Mesodermal cell (in vitro differentiated cells): ENCODE measurements at regions not wholly inside any gene's neighbourhood (a gene's known extent, or its start where the extent isn't known, plus 50 kb on each side); places are given as distances from the start of the nearest gene placed in this dataset.

Experiments
- H3K27ac ChIP-seq: 2 replicates; pipeline ENCODE4 v1.7.0; 2013; ENCODE audit warnings: mild to moderate bottlenecking, low read depth, low read length, moderate library complexity; ENCODE audit not compliant: severe bottlenecking
- H3K36me3 ChIP-seq: 2 replicates; pipeline ENCODE4 v1.7.1; 2013; ENCODE audit warnings: mild to moderate bottlenecking, low read length, moderate library complexity; ENCODE audit not compliant: control insufficient read depth, insufficient read depth
- H3K4me1 ChIP-seq: one replicate; pipeline ENCODE4 v1.7.1; 2013; ENCODE audit warnings: mild to moderate bottlenecking, low read length; ENCODE audit not compliant: insufficient read depth, control insufficient read depth, poor library complexity, severe bottlenecking
- H3K4me3 ChIP-seq: 2 replicates; pipeline ENCODE4 v1.7.0; 2013; ENCODE audit warnings: low read length, control low read depth, mild to moderate bottlenecking; ENCODE audit not compliant: insufficient read depth, poor library complexity, severe bottlenecking; ENCODE audit errors: extremely low read depth
- H3K9me3 ChIP-seq: 2 replicates; pipeline ENCODE4 v1.7.1; 2013; ENCODE audit warnings: mild to moderate bottlenecking, low read length, moderate library complexity; ENCODE audit not compliant: control insufficient read depth
- WGBS, 2 experiments: methylation state at CpG; one replicate each; pipeline ENCODE4 v1.1.5; 2013; ENCODE audit warnings: missing lambda C conversion rate in 2 of 2; ENCODE audit not compliant: insufficient coverage in 2 of 2; 5-methylcytosine and 5-hydroxymethylcytosine counted together

- H3K4me1 ChIP-seq: peaks cover 25% of the 10 kb centered on the region
- H3K27ac ChIP-seq: no peak overlapping the region
- peaks cover 5% of the 10 kb centered on the region for H3K9me3 ChIP-seq
- H3K36me3 ChIP-seq: no peaks in the 10 kb centered on the region
- 88 to 90% methylated on average over 11 of the region's 11 CpGs for WGBS, 2 experiments
- H3K4me3 ChIP-seq: no peak overlapping the region
These were observed 177.1 kb downstream of the ETS2 start for GRCh38 chr21:38982804-38983203.

DNA sequence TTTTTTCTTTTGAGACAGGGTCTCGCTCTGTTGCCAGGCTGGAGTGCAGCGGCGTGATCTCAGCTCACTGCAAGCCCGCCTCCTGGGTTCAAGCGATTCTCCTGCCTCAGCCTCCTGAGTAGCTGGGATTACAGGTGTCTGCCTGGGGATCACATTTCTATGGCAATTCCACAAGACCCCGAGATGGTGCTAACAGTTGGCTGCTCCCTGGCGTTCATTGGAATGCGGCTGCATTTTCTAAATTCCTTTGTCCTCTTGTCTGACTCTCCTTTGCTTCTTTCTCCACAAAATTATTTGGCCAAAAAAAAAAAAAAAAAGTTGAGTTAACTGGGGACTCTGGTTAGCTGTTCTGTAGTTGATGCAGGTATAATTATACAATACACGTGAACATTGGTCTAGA lies 176.4 kb downstream of the ETS2 start:
- peaks cover 18% of the 10 kb centered on the region for H3K4me1 ChIP-seq
- no peaks in the 10 kb centered on the region for H3K36me3 ChIP-seq
- H3K9me3 ChIP-seq: peaks cover 5% of the 10 kb centered on the region
- no peak overlapping the region for H3K4me3 ChIP-seq
- H3K27ac ChIP-seq: no peak overlapping the region
- WGBS, 2 experiments: 21 to 28% methylated on average over 5 of the region's 9 CpGs

DNA sequence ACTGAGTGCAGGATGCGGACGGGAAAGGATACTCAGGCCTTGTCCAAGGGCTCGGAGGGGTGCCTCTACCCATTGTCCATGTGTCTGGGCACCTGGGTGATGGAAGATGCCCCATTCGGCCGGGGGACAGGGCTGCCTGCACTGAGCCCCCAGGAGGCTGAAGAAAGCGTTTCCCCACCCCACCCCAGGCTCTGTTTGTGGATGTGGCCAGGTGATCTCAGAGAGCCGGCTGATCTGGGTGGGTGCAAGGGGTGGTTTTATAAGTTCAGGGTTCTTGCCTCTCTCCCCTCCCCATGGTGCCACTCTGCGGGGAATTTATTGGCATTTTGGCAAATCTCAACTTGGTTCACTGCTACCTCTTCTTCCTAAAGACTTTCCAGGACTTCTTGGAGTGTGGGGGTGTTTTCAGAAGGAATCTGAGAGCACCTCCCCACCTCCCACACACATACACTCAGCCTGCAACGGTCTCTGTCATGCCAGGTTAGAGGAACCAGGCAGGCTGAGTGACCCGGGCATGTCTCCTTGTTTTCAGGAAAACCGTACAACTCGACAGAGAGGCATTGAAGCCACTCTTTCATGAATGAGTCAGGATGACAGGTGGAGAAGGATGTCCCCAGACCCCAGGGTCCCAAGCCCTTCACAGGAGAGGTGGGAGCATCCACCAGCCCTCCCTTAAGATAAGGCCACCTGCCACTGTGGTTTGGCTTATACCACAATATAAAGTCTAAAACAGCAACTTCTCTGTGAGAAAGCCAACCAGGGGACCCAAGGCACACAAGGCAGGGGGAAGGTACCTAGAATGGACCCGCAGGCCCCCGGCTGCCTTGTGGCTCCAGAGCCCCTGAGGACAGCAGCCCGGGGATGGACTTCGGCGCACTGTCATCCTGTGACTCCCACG lies 174.9 kb downstream of the ETS2 start:
- Histone ChIP-seq H3K4me1 (peaks cover 17% of the 10 kb centered on the region), H3K27ac (no peak overlapping the region), H3K4me3 (no peak overlapping the region), H3K36me3 (no peaks in the 10 kb centered on the region), H3K9me3 (peaks cover 5% of the 10 kb centered on the region)
- WGBS, 2 experiments: 83 to 91% methylated on average over 10 to 14 of the region's 18 CpGs

DNA sequence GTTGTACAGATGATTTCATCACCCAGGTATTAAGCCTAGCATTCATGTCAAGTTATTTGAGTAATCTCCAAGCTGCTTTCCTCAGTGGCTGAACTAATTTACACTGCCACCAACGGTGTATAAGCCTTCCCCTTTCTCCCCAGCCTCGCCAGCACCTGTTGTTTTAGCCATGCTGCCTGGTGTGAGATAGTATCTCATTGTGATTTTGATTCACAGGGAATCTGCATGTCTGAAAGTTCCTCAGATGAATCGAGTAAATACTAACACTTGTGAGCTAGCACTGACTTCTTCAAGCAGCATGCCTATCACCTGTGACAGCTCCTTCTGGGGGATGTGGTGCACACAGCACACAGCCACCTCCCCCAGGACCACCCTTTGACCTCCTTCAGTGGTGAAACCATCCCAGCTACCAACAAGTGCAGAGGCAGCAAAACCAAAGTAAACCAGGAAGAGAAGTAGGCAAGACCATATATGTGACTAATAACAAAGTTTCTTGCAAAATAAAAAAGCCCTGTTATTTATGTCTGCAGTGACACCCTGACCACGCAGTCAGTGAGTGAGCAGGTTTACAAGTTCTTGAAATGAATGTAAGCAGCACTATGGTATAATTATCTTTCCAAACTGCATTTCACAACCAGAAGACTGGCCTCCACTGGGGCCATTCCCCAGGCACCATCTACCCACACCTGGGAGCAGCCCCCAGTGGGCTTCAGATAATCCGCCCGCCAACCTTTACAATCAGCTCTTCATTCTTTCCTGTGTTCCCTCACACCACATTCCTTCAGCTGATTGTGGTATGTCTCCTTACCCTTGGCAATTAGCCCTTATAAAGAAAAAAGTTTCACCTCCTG lies 173.8 kb downstream of the ETS2 start:
- Histone ChIP-seq H3K27ac (no peak overlapping the region), H3K9me3 (peaks cover 5% of the 10 kb centered on the region), H3K4me3 (no peak overlapping the region), H3K4me1 (peaks cover 17% of the 10 kb centered on the region), H3K36me3 (no peaks in the 10 kb centered on the region)
- WGBS, 2 experiments: 25 to 52% methylated on average over 2 to 3 of the region's 6 CpGs

- Histone ChIP-seq H3K27ac (no peak overlapping the region), H3K36me3 (no peaks in the 10 kb centered on the region), H3K4me1 (peaks cover 7% of the 10 kb centered on the region), H3K4me3 (no peak overlapping the region), H3K9me3 (no peaks in the 10 kb centered on the region)
- WGBS, 2 experiments: 94 to 96% methylated on average over 5 to 6 of the region's 8 CpGs
These were observed 171.2 kb downstream of the ETS2 start for GRCh38 chr21:38976900-38977299.

DNA sequence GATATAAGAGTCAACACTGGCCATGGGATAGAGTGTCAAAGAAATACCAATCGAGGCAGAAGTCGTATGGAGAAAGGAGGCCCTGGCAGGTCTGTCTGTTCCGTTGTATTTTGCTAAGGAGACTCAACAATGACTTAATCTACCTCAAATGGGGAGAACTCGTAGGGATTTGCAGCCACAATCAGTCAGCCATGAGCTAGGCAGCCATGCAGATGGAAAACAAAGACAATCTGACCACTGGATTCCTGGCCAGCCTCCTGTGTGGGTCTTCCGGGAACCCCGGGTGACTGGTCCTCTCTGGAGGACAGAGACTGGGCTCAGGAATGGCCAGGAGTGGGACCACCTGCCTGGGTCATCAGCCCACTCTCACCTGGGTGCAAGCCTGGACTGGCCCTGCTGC lies 167.8 kb downstream of the ETS2 start:
- Histone ChIP-seq H3K36me3 (no peaks in the 10 kb centered on the region), H3K4me1 (no peaks in the 10 kb centered on the region), H3K4me3 (no peak overlapping the region), H3K9me3 (no peaks in the 10 kb centered on the region), H3K27ac (no peak overlapping the region)
- WGBS, 2 experiments: 86 to 92% methylated on average over 5 to 6 of the region's 6 CpGs

DNA sequence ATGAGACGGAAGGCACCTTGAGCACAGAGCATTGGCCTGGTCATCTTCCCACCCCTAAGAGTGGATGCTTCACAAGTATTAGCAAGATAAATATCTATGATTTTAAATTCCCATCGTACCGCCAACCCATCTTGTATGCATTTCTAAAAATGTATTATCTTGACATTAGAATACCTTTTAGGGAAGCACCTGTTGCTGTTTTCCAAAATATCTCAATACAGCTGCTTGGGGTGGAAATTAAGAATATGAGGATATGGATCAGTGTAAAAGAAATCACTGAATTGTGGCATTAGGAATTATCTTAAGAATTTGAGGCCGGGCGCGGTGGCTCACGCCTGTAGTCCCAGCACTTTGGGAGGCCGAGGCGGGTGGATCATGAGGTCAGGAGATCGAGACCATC lies 166.3 kb downstream of the ETS2 start:
- Histone ChIP-seq H3K4me3 (no peak overlapping the region), H3K27ac (no peak overlapping the region), H3K9me3 (no peaks in the 10 kb centered on the region), H3K36me3 (no peaks in the 10 kb centered on the region), H3K4me1 (no peaks in the 10 kb centered on the region)
- WGBS, 2 experiments: 65% methylated on average over 4 of the region's 10 CpGs; no CpG with 5 or more reads in 1 of the 2 experiments

DNA sequence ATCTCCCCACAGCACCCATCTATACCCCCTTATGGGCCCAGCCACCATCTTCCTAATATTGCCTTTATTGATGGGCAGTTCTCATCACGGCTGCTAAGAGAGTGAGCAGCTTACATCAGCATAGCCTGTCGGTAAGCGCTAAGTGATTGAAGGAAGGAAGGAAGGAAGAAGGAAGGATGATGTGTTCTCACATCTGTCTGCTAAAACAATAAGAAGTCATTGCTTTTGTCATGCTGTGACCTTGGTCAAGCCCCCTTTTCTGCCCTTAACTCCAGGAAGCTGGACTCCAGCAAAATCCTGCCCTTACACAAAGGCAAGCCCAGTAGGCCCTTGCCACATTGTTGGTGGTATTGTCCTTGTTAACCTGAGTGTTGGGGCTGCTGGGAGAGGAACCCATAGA lies 165.0 kb downstream of the ETS2 start:
- Histone ChIP-seq H3K9me3 (no peaks in the 10 kb centered on the region), H3K4me3 (no peak overlapping the region), H3K4me1 (no peaks in the 10 kb centered on the region), H3K27ac (no peak overlapping the region), H3K36me3 (no peaks in the 10 kb centered on the region)
- WGBS, 2 experiments: 83 to 86% methylated on average over 2 to 3 of the region's 3 CpGs

DNA sequence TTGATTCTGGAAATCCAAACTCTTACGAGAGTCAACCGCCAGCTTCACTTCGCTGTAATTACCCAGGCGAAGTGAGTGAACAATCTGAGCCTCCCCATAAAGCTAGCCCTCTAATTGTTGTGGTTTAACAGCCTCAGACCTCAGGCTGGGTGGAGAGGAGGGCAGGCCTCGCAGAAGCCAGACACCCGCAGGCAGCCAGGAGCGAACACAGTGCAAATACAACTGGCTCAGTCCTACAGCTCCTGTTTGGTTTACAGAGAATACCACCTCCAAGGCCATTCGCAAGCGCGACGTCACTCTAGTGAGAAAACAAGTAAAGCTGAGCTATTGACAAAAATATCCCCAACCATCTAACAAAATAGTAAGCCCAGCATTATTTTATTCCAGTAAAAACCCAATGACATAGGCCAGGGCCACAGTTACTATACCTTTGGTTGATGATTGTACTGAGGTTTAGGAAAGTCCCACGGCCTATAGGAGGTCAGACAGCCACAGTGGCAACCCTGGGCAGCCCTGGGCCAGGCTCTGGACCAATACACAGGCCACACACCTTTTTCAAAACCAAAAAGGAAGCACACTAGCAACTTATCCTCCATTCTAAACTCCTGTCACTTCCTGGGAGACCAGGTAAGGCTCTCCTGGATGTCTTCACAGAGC lies 163.3 kb downstream of the ETS2 start:
- 79 to 87% methylated on average over 12 of the region's 12 CpGs for WGBS, 2 experiments
- Histone ChIP-seq H3K9me3 (no peaks in the 10 kb centered on the region), H3K4me1 (peaks cover 7% of the 10 kb centered on the region), H3K4me3 (no peak overlapping the region), H3K27ac (no peak overlapping the region), H3K36me3 (no peaks in the 10 kb centered on the region)

DNA sequence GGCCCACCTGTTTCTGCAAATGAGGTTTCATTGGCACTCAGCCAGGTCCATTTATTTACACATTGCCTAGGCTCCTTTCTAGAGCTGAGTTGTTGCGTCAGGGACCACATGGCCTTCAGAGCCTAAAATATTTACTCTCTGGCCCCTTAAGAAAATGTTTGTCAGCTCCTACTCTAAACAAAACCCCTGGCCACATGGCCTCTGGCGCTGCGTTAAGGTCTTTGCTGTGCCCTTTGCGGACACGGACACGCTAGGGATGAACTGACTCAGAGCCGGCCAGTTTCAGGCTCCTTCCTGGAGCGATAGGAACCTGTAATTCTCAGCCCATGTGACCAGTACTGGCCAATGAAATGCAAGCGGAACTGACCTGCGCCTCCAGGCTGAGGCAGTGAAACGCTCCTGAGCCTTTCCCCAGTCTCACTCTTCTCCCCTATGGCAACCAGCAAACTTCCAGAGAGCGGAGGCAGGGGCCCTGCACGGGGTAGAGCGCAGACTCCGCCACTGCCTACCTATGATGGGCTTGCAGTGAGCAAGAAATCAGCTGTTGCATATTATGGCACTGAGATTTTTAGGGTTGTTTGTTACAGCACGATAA lies 160.3 kb downstream of the ETS2 start:
- Histone ChIP-seq H3K4me3 (no peak overlapping the region), H3K36me3 (no peaks in the 10 kb centered on the region), H3K9me3 (no peaks in the 10 kb centered on the region), H3K4me1 (peaks cover 7% of the 10 kb centered on the region), H3K27ac (peak overlapping the region; percentile 8)
- 70 to 85% methylated on average over 12 to 13 of the region's 16 CpGs for WGBS, 2 experiments
